IPS-20b (cell line): ENCODE measurements at regions not wholly inside any gene's neighbourhood (a gene's known extent, or its start where the extent isn't known, plus 50 kb on each side); places are given as distances from the start of the nearest gene placed in this dataset.
"Not testable (repeated sequence)": the region's sequence is repeated elsewhere in the genome, so short reads cannot be mapped to it uniquely, and the experiment has no call there.

Experiments
- H3K27ac ChIP-seq: one replicate; pipeline ENCODE4 v1.5.1; 2013; ENCODE audit warnings: low read length
- H3K27me3 ChIP-seq: 2 replicates; pipeline ENCODE4 v1.6.1; 2013; ENCODE audit warnings: mild to moderate bottlenecking, low read length, inconsistent platforms; ENCODE audit not compliant: insufficient read depth
- H3K36me3 ChIP-seq: 2 replicates; pipeline ENCODE4 v1.6.1; 2013; ENCODE audit warnings: low read depth, mild to moderate bottlenecking, inconsistent platforms, low read length, moderate library complexity; ENCODE audit not compliant: insufficient read depth
- H3K4me1 ChIP-seq: 2 replicates; pipeline ENCODE4 v1.6.1; 2013; ENCODE audit warnings: mild to moderate bottlenecking, control low read depth, inconsistent platforms, low read length, moderate library complexity; ENCODE audit not compliant: insufficient read depth
- H3K4me3 ChIP-seq: 2 replicates; pipeline ENCODE4 v1.5.1; 2013; ENCODE audit warnings: mild to moderate bottlenecking, low read length, inconsistent platforms
- H3K9ac ChIP-seq: 2 replicates; pipeline ENCODE4 v1.6.1; 2013; ENCODE audit warnings: low read depth, mild to moderate bottlenecking, inconsistent platforms, low read length, moderate library complexity
- H3K9me3 ChIP-seq: 2 replicates; pipeline ENCODE4 v1.6.1; 2013; ENCODE audit warnings: mild to moderate bottlenecking, low read depth, low read length, inconsistent platforms; ENCODE audit not compliant: insufficient read depth

DNA sequence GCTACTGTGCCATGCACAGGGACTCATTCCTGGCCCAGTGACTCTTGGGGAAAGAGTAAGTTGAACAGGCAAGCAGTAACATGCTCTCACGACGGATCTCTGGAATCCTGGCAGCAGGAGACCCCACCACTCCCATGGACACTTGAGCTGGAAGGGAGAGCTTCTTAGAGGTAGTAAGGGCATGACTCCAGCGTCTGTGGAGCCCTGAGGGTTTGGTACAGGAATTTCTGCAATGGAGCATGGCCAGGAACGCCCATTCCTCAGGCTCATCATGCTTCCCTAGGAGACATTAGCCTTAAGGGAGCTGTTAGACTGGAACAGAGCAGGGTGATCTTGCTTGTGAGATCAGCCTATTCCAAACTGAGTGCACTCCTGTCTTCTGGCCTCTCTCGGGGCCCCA is 212.9 kb downstream of the MAT2B start:
- H3K36me3 ChIP-seq, result no peaks in the 10 kb centered on the region
- H3K9ac ChIP-seq, result no peak overlapping the region
- H3K4me3 ChIP-seq, result no peak overlapping the region
- no peaks in the 10 kb centered on the region for H3K27me3 ChIP-seq
- no peaks in the 10 kb centered on the region for H3K9me3 ChIP-seq
- no peaks in the 10 kb centered on the region for H3K4me1 ChIP-seq
- H3K27ac ChIP-seq, result no peak overlapping the region

DNA sequence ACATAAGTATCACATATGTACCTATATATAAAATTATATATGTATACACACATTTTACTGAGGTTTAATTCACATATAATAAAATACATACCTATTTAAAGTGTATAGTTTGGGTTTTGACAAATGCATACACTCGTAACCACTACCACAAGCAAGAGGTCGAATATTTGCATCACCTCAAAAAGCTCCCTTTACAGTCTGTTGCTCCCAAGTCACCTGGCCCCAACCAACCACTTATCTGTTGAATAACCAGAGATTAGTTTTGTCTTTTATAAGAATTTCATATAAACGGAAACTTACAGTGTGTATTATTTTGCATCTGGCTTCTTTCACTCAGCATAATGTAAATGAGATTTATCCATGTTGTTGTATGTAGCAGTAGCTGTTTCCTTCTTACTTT is 218.9 kb downstream of the MAT2B start:
- H3K36me3 ChIP-seq, result no peaks in the 10 kb centered on the region
- H3K9ac ChIP-seq, result no peak overlapping the region
- H3K4me3 ChIP-seq, result no peak overlapping the region
- H3K9me3 ChIP-seq, result no peaks in the 10 kb centered on the region
- H3K4me1 ChIP-seq, result no peaks in the 10 kb centered on the region
- H3K27ac ChIP-seq, result no peak overlapping the region
- H3K27me3 ChIP-seq, result no peaks in the 10 kb centered on the region

- H3K4me3 ChIP-seq, result no peak overlapping the region
- H3K27ac ChIP-seq, result no peak overlapping the region
- no peaks in the 10 kb centered on the region for H3K36me3 ChIP-seq
- H3K9me3 ChIP-seq, result no peaks in the 10 kb centered on the region
- H3K4me1 ChIP-seq, result peaks cover 3% of the 10 kb centered on the region; the same call in 1 of the 2 replicates
- H3K27me3 ChIP-seq, result no peaks in the 10 kb centered on the region
- no peak overlapping the region for H3K9ac ChIP-seq
Measured at GRCh38 chr5:163727028-163727427, 221.6 kb downstream of the MAT2B start.

DNA sequence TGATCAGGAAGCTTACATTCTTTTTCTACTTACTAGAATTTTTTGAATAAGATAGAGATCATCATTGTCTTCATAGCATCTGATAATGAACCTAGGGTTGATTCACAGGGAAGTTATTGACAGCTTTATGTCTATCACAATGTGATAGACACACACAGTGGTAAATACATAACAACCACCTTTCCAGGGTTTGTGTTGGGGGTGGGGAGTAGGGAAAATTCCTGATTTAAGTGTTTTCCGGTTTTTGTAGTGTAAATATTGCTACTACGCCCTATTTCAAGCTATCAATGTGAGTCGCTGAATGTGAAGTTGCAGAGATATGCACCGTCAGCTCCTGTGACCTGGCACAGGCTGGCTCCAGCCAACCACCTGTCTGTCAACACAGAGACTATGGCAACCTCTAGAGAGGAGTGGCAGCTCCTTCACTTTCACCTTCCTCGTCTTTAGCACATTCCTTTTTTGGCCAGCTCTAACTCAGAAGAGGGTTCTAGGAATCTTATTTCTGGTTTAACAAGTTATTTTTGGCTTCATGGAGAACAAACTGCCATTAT is 224.9 kb downstream of the MAT2B start:
- H3K36me3 ChIP-seq, result no peaks in the 10 kb centered on the region
- peaks cover 3% of the 10 kb centered on the region; the same call in 1 of the 2 replicates for H3K4me1 ChIP-seq
- H3K27ac ChIP-seq, result no peak overlapping the region
- no peaks in the 10 kb centered on the region for H3K27me3 ChIP-seq
- no peak overlapping the region for H3K4me3 ChIP-seq
- no peak overlapping the region for H3K9ac ChIP-seq
- H3K9me3 ChIP-seq, result no peaks in the 10 kb centered on the region

DNA sequence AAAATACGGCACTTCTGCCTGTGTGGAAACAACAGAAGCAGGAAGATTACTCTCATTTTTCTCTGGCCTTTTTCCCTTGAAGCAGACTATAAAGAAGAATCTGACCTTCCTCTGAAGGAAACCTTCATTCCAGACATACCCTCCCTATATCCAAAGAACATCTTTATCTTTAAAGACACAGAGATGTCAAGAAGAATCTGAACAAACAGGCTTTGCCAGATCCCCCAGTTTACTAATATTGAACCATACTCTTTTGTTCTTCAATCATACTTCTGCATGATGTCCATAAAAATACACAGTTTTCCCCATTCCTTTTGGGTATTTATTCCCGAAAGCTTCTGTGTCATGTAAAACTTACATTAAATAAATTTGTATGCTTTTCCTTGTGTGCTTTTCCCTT is 225.8 kb downstream of the MAT2B start:
- no peaks in the 10 kb centered on the region for H3K36me3 ChIP-seq
- H3K4me3 ChIP-seq, result no peak overlapping the region
- H3K9me3 ChIP-seq, result no peaks in the 10 kb centered on the region
- H3K27me3 ChIP-seq, result no peaks in the 10 kb centered on the region
- no peak overlapping the region for H3K9ac ChIP-seq
- H3K27ac ChIP-seq, result no peak overlapping the region
- peaks cover 3% of the 10 kb centered on the region; the same call in 1 of the 2 replicates for H3K4me1 ChIP-seq

- H3K27me3 ChIP-seq, result no peaks in the 10 kb centered on the region
- no peaks in the 10 kb centered on the region for H3K9me3 ChIP-seq
- H3K4me1 ChIP-seq, result peaks cover 3% of the 10 kb centered on the region; the same call in 1 of the 2 replicates
- H3K36me3 ChIP-seq, result no peaks in the 10 kb centered on the region
- no peak overlapping the region for H3K9ac ChIP-seq
- H3K4me3 ChIP-seq, result no peak overlapping the region
- H3K27ac ChIP-seq, result no peak overlapping the region
Measured at GRCh38 chr5:163735069-163735468, 229.7 kb downstream of the MAT2B start.

DNA sequence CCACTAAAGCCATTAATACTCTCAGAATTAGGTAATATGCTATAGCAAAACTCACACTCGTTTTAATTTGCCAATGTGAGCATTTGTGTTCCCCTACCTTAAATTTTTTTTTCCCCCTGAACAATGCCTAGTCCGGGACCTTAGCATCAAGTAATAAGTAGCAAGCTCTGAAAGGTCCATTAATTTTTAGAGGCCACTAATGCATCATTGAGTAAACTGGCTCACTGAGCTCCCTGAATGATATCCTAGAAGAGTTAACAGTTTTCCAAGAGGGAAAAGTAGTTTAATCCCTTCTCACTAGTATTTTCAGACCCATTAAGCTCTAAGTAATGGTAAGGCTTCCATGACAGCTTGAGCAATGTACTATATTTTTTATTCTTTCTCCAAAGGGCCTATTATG is 242.2 kb downstream of the MAT2B start:
- H3K4me3 ChIP-seq, result no peak overlapping the region
- H3K9me3 ChIP-seq, result no peaks in the 10 kb centered on the region
- no peak overlapping the region for H3K27ac ChIP-seq
- no peaks in the 10 kb centered on the region for H3K27me3 ChIP-seq
- H3K4me1 ChIP-seq, result no peaks in the 10 kb centered on the region
- no peak overlapping the region for H3K9ac ChIP-seq
- H3K36me3 ChIP-seq, result no peaks in the 10 kb centered on the region

DNA sequence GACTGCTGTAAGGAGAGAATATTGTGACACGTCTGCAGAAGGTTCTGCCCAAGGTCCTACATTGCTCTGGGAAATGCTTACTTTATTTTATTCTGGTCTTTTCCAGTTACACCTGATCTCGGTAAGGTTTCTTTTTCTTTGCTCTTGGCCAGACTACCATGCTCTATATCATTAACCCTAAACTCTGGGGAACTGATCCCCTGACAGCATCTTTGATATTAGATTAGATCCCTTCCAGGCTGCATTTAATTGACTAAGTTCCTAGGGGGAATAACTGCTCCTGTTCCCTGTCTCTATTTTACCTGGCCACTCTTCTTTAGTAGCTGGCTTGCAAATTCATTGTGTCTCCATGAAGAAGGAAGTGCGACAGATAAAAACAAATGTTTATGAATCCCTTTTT is 243.5 kb downstream of the MAT2B start:
- Histone ChIP-seq H3K27me3 (no peaks in the 10 kb centered on the region), H3K36me3 (no peaks in the 10 kb centered on the region), H3K4me1 (no peaks in the 10 kb centered on the region), H3K9me3 (no peaks in the 10 kb centered on the region), H3K27ac (no peak overlapping the region), H3K4me3 (no peak overlapping the region), H3K9ac (no peak overlapping the region)

DNA sequence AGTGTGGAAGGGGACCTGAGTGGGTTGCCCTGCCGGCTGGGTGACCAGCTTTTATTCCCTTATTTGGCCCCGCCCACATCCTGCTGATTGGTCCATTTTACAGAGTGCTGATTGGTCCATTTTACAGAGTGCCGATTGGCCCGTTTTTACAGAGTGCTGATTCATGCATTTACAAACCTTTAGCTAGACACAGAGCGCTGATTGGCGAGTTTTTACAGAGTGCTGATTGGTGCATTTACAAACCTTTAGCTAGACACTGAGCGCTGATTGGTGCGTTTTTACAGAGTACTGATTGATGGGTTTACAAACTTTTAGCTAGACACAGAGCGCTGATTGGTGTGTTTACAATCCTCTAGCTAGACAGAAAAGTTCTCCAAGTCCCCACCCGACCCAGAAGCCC is 245.0 kb downstream of the MAT2B start:
- H3K4me3 ChIP-seq, H3K27me3 ChIP-seq, H3K27ac ChIP-seq, H3K9ac ChIP-seq, H3K9me3 ChIP-seq, H3K36me3 ChIP-seq, H3K4me1 ChIP-seq: not testable (repeated sequence)

DNA sequence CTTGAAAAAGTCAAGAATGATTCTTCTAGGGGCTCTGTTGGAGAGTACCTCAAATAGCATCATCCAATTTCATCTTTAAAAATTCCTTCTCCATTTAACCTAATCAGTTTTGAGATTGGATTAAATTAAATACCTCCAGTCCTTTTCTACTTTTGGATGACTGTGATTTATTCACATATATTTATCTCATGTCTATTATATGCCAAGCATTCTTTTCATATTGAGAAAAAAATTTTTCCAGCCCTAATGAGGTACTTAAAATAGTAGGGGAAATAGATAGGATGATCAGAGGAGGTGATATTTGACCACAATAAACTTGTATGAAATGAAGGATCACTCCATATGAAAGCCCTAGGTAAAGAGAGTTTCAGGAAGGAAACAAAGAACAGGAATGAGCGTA is 250.1 kb downstream of the MAT2B start:
- no peaks in the 10 kb centered on the region for H3K36me3 ChIP-seq
- no peaks in the 10 kb centered on the region for H3K4me1 ChIP-seq
- H3K9ac ChIP-seq, result no peak overlapping the region
- H3K9me3 ChIP-seq, result no peaks in the 10 kb centered on the region
- no peaks in the 10 kb centered on the region for H3K27me3 ChIP-seq
- H3K4me3 ChIP-seq, result no peak overlapping the region
- H3K27ac ChIP-seq, result no peak overlapping the region

GRCh38 chr5:163756170-163756569 is 250.8 kb downstream of the MAT2B start:
- Histone ChIP-seq H3K27ac (no peak overlapping the region), H3K9me3 (no peaks in the 10 kb centered on the region), H3K9ac (no peak overlapping the region), H3K4me3 (no peak overlapping the region), H3K4me1 (no peaks in the 10 kb centered on the region), H3K27me3 (no peaks in the 10 kb centered on the region), H3K36me3 (no peaks in the 10 kb centered on the region)

DNA sequence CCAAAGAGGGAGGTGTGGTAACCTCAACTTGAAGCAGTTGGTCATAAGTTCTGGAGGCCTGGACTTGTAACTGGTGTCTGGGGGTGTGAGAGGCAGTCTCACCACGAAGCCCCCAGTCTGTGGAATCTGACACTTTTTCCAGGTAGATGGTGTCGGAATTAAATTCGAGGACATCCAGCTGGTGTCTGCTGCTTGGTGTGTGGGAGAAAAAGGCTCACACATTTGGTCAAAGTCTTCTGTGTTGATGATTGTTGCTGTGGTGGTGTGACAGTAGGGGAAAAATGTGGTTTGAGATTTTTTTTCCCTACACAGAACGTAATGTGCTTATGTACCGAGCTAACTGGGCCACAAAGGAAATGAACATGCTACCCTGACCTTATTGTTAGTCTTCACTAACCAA is 251.9 kb downstream of the MAT2B start:
- no peaks in the 10 kb centered on the region for H3K27me3 ChIP-seq
- no peaks in the 10 kb centered on the region for H3K36me3 ChIP-seq
- H3K4me1 ChIP-seq, result no peaks in the 10 kb centered on the region
- no peaks in the 10 kb centered on the region for H3K9me3 ChIP-seq
- H3K9ac ChIP-seq, result no peak overlapping the region
- H3K27ac ChIP-seq, result no peak overlapping the region
- no peak overlapping the region for H3K4me3 ChIP-seq

DNA sequence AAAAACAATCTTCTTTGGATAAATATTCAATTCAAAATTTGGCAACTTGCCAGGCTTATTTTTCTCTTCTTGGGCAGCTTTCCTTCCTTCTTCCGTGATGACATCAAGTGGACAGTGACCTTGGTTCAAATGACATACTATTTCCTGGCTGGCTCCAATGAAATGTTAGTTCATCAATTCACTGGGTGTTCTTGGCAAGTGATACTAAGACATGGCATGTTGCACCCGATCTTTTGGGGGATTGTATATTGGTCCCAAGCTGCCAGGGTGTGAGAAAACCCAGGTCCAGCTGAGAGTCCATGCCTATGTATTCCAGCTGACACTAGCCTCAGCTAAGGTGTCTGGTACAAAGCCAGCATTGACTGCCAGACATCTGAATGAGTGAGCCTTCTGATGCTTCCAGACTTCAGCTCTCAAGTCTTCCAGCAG is 252.9 kb downstream of the MAT2B start:
- H3K27ac ChIP-seq, result no peak overlapping the region

More for the DNA sequence above, 252.9 kb downstream of the MAT2B start:
- no peak overlapping the region for H3K9ac ChIP-seq
- no peaks in the 10 kb centered on the region for H3K27me3 ChIP-seq
- no peaks in the 10 kb centered on the region for H3K4me1 ChIP-seq
- H3K4me3 ChIP-seq, result no peak overlapping the region
- H3K9me3 ChIP-seq, result no peaks in the 10 kb centered on the region
- H3K36me3 ChIP-seq, result no peaks in the 10 kb centered on the region
